HG02885 (cell line): ENCODE measurements at regions not wholly inside any gene's neighbourhood (a gene's known extent, or its start where the extent isn't known, plus 50 kb on each side); places are given as distances from the start of the nearest gene placed in this dataset.
"Not testable (repeated sequence)": the region's sequence is repeated elsewhere in the genome, so short reads cannot be mapped to it uniquely, and the experiment has no call there.

Experiments
- ATAC-seq: cut with Tn5 transposase; IDR thresholded peaks from one replicate; pipeline ENCODE4 v1.9.1; 2021; ENCODE audit warnings: mild to moderate bottlenecking; ENCODE audit not compliant: unreplicated experiment, poor library complexity

GRCh38 chr10:52581636-52582035 lies 190.9 kb downstream of the MBL2 start:
- not testable (repeated sequence) for ATAC-seq

GRCh38 chr10:52583336-52583735 lies 189.2 kb downstream of the MBL2 start:
- ATAC-seq = no peak

GRCh38 chr10:52586710-52587109 lies 185.9 kb downstream of the MBL2 start:
- ATAC-seq = no peak

- ATAC-seq = no peak
Observed at GRCh38 chr10:52597189-52597863, 175.3 kb downstream of the MBL2 start.

GRCh38 chr10:52598936-52599335 lies 173.6 kb downstream of the MBL2 start:
- no peak for ATAC-seq

GRCh38 chr10:52599551-52600200 lies 172.9 kb downstream of the MBL2 start:
- ATAC-seq = no peak

- not testable (repeated sequence) for ATAC-seq
Observed at GRCh38 chr10:52604131-52604530, 168.5 kb downstream of the MBL2 start.

GRCh38 chr10:52609071-52609470 lies 163.5 kb downstream of the MBL2 start:
- no peak for ATAC-seq

GRCh38 chr10:52609626-52610240 lies 162.9 kb downstream of the MBL2 start:
- ATAC-seq = no peak

- no peak for ATAC-seq
Observed at GRCh38 chr10:52615331-52615730, 157.3 kb downstream of the MBL2 start.

- ATAC-seq = no peak
Observed at GRCh38 chr10:52615756-52616394, 156.7 kb downstream of the MBL2 start.

- ATAC-seq = no peak
Observed at GRCh38 chr10:52616395-52616764, 156.2 kb downstream of the MBL2 start.

GRCh38 chr10:52617346-52617745 lies 155.2 kb downstream of the MBL2 start:
- no peak for ATAC-seq

GRCh38 chr10:52619052-52619451 lies 153.5 kb downstream of the MBL2 start:
- ATAC-seq = no peak

GRCh38 chr10:52621635-52622079 lies 150.9 kb downstream of the MBL2 start:
- no peak for ATAC-seq

GRCh38 chr10:52623761-52624160 lies 148.8 kb downstream of the MBL2 start:
- no peak for ATAC-seq

GRCh38 chr10:52627279-52627678 lies 145.3 kb downstream of the MBL2 start:
- ATAC-seq = no peak

GRCh38 chr10:52631146-52631545 lies 141.4 kb downstream of the MBL2 start:
- ATAC-seq = no peak

- no peak for ATAC-seq
Observed at GRCh38 chr10:52631648-52632047, 140.9 kb downstream of the MBL2 start.

- no peak for ATAC-seq
Observed at GRCh38 chr10:52632591-52632990, 140.0 kb downstream of the MBL2 start.

- no peak for ATAC-seq
Observed at GRCh38 chr10:52633266-52633665, 139.3 kb downstream of the MBL2 start.
